Kidney (tissue), 13 donors: ENCODE measurements at regions not wholly inside any gene's neighbourhood (a gene's known extent, or its start where the extent isn't known, plus 50 kb on each side); places are given as distances from the start of the nearest gene placed in this dataset.

ENCODE experiments used
- DNase-seq, 5 donors: peaks; one replicate each; pipeline ENCODE4 v3.0.0-alpha.2; 2013 to 2020
- FAIRE-seq: peaks from 2 replicates; lab custom pipeline; 2012; peaks lifted over from hg19 to GRCh38; lab: Jason Lieb, UNC
- H3K27ac ChIP-seq, 2 donors: one replicate each; pipeline ENCODE4 v1.7.0; 2013; ENCODE audit warnings: low read depth in 2 of 2, low read length in 2 of 2, inconsistent platforms in 1 of 2
- H3K27me3 ChIP-seq: one replicate; pipeline ENCODE4 v1.7.1; 2013; ENCODE audit warnings: low read length, inconsistent platforms; ENCODE audit not compliant: control insufficient read depth, insufficient read depth
- H3K36me3 ChIP-seq, 3 donors: one replicate each; pipeline versions ENCODE4 v1.7.0 to v1.7.1; 2013; ENCODE audit warnings: low read length in 3 of 3, control low read depth in 1 of 3, inconsistent platforms in 1 of 3; ENCODE audit not compliant: insufficient read depth in 3 of 3, control insufficient read depth in 2 of 3
- H3K4me1 ChIP-seq, 3 donors: one replicate each; pipeline versions ENCODE4 v1.7.0 to v1.7.1; 2013; ENCODE audit warnings: low read length in 3 of 3, inconsistent platforms in 1 of 3, low read depth in 1 of 3; ENCODE audit not compliant: control insufficient read depth in 2 of 3, insufficient read depth in 2 of 3
- H3K4me3 ChIP-seq, 3 donors: one replicate each; pipeline versions ENCODE4 v1.7.0 to v1.8.1; 2013; ENCODE audit warnings: low read length in 3 of 3, control low read depth in 1 of 3, inconsistent platforms in 1 of 3
- H3K9ac ChIP-seq, 3 donors: one replicate each; pipeline versions ENCODE4 v1.7.0 to v1.7.1; 2013; ENCODE audit warnings: low read length in 3 of 3, control low read depth in 1 of 3, inconsistent platforms in 1 of 3
- H3K9me3 ChIP-seq, 3 donors: one replicate each; pipeline versions ENCODE4 v1.7.0 to v1.7.1; 2013; ENCODE audit warnings: low read length in 3 of 3, control low read depth in 1 of 3, inconsistent platforms in 1 of 3; ENCODE audit not compliant: control insufficient read depth in 2 of 3, insufficient read depth in 1 of 3
- intact Hi-C: fragments of 100-400 bp; cut with DNase I; formaldehyde crosslinking; loops from one replicate; pipeline ENCODE4 v1.11.1; 2022
- TF ChIP-seq, protein P1 (sequence below): IDR thresholded peaks from 3 replicates; pipeline ENCODE4 v1.5.1; 2012; ENCODE audit warnings: mild to moderate bottlenecking, moderate library complexity, borderline replicate concordance; ENCODE audit not compliant: insufficient read depth; ENCODE audit errors: extremely low read depth
- donor health status: control.
- donor health status: control.
- donor health status: control.
- donor health status: control.
- donor health status: control.
- donor health status: DM: yes; HTN: yes; CAD: no.
- donor health status: Normal renal cell carcinoma (clear cell type).

GRCh38 chr6:112877134-112878100 is 530.3 kb downstream of the RFPL4B start:
- peak; percentile 46 for FAIRE-seq
- peak in 2 of 5 donors; percentile 76 to 91 for DNase-seq
- Histone ChIP-seq H3K27me3 (no peaks in the 10 kb centered on the region), H3K27ac (peak overlapping the region in 1 of 2 donors; percentile 10), H3K9ac (no peak overlapping the region), H3K4me1 (peaks cover 0 to 4% (median 0%) of the 10 kb centered on the region in 3 donors), H3K36me3 (no peaks in the 10 kb centered on the region), H3K4me3 (no peak overlapping the region), H3K9me3 (no peaks in the 10 kb centered on the region)
- intact Hi-C loops = no loop called here
- TF ChIP-seq, protein P1, sequence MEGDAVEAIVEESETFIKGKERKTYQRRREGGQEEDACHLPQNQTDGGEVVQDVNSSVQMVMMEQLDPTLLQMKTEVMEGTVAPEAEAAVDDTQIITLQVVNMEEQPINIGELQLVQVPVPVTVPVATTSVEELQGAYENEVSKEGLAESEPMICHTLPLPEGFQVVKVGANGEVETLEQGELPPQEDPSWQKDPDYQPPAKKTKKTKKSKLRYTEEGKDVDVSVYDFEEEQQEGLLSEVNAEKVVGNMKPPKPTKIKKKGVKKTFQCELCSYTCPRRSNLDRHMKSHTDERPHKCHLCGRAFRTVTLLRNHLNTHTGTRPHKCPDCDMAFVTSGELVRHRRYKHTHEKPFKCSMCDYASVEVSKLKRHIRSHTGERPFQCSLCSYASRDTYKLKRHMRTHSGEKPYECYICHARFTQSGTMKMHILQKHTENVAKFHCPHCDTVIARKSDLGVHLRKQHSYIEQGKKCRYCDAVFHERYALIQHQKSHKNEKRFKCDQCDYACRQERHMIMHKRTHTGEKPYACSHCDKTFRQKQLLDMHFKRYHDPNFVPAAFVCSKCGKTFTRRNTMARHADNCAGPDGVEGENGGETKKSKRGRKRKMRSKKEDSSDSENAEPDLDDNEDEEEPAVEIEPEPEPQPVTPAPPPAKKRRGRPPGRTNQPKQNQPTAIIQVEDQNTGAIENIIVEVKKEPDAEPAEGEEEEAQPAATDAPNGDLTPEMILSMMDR = no peak

DNA sequence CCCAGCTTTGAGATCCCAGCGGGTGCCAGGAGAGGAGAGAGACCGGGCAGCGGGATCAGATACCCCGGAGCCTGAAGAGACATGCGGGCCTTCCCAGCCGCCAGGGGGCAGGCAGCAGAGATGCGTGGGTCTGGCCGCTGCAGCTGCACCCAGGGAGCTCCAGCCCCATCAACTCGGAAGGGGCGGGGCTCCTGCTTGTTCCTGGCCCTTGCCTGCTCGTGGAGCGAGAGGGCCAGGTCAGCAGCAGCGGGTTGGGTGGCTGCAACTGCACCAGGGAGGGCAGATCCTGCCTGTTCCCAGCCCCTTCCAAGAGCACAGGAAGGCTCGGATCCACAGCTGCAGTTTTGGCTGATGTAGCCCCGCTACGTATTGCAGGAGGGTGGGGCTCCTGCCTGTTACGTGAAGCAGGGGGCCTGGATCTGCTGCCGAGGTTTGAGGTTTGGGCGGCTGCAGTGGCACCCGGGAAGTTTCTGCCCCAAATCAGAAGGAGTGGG is 532.8 kb downstream of the RFPL4B start:
- FAIRE-seq = no peak
- peaks cover 0 to 4% (median 0%) of the 10 kb centered on the region in 3 donors for H3K4me1 ChIP-seq
- no peak overlapping the region for H3K9ac ChIP-seq
- no peak overlapping the region for H3K4me3 ChIP-seq
- intact Hi-C loops = no loop called here
- DNase-seq = peak in 1 of 5 donors; percentile 69
- H3K9me3 ChIP-seq = no peaks in the 10 kb centered on the region
- no peak overlapping the region for H3K27ac ChIP-seq
- TF ChIP-seq, protein P1 = no peak
- H3K27me3 ChIP-seq = no peaks in the 10 kb centered on the region
- no peaks in the 10 kb centered on the region for H3K36me3 ChIP-seq

DNA sequence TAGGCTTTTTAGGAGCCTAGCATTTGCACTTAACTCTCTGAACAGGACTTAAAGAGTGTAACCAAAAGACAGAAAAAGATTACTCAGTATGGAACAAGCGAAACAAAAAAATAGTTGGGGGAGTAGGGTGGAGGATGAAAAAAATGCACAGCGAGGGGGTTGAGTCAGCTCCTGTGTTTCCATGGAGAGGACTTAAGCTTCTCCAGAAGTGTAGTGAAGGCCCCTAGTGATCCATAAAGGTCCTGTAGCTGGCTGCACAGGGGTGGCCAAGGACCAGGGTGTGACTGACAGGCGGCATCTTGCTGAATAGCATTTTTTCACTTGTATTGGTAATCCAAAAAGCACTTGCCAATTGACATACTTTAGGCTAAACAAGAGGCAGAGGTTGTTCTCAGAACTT is 533.9 kb downstream of the RFPL4B start:
- Histone ChIP-seq H3K9me3 (no peaks in the 10 kb centered on the region), H3K4me3 (no peak overlapping the region), H3K27ac (no peak overlapping the region), H3K9ac (no peak overlapping the region), H3K4me1 (peaks cover 0 to 4% (median 0%) of the 10 kb centered on the region in 3 donors), H3K36me3 (no peaks in the 10 kb centered on the region), H3K27me3 (no peaks in the 10 kb centered on the region)
- TF ChIP-seq, protein P1 = no peak
- DNase-seq (no peak), FAIRE-seq (no peak)
- intact Hi-C loops = no loop called here
